ENCODE measurements at regions not wholly inside any gene's neighbourhood (a gene's known extent, or its start where the extent isn't known, plus 50 kb on each side); places are given as distances from the start of the nearest gene placed in this dataset.
"Not testable (repeated sequence)": the region's sequence is repeated elsewhere in the genome, so short reads cannot be mapped to it uniquely, and the experiment has no call there.

DNA sequence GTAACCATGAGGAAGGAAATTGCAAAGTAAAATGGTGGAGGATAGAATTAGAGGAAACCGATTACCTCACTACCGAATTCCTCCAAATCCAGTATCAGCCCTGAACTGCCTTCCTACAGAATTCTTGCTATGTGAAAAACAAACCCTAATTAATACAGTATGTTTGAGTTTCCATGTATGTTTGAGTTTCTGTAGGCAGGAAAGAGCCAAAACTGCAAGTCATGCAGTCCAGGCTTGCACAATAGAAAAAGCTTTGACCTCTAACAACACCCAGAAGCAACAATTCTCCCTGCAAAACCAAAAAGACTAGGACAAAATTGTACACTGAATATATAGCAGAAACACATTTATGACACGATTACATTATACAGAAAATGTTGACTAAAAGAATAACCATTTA is 614.8 kb downstream of the DIPK2A start:
- DNase-seq (ENCODE audit: low spot score), result no peak
- TF ChIP-seq, protein P1, sequence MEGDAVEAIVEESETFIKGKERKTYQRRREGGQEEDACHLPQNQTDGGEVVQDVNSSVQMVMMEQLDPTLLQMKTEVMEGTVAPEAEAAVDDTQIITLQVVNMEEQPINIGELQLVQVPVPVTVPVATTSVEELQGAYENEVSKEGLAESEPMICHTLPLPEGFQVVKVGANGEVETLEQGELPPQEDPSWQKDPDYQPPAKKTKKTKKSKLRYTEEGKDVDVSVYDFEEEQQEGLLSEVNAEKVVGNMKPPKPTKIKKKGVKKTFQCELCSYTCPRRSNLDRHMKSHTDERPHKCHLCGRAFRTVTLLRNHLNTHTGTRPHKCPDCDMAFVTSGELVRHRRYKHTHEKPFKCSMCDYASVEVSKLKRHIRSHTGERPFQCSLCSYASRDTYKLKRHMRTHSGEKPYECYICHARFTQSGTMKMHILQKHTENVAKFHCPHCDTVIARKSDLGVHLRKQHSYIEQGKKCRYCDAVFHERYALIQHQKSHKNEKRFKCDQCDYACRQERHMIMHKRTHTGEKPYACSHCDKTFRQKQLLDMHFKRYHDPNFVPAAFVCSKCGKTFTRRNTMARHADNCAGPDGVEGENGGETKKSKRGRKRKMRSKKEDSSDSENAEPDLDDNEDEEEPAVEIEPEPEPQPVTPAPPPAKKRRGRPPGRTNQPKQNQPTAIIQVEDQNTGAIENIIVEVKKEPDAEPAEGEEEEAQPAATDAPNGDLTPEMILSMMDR (IDR thresholded peaks at IDR 0.05; ENCODE audit: extremely low read depth, missing control alignments), result no peak

DNA sequence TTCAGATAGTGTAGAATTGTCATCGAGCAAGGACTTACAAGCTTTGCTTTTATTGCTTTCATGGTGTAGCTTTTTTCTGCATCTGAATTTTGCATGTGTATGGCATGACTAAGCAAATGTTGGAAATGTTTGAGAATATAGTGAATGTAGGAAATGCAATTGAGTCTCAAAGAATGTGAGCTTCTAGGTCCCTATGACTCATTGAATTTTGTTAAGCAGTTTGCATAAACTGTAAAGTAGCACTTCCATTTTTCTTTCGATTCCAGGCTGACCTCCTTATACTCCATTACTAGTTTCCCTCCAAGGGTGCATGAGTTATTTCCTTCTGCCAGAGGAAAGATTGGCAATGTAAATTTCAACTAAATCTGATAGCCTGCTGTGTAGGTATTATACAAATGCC is 619.2 kb downstream of the DIPK2A start:
- no peak for DNase-seq (ENCODE audit: low spot score)
- TF ChIP-seq, protein P1 (IDR thresholded peaks at IDR 0.05; ENCODE audit: extremely low read depth, missing control alignments), result no peak

DNA sequence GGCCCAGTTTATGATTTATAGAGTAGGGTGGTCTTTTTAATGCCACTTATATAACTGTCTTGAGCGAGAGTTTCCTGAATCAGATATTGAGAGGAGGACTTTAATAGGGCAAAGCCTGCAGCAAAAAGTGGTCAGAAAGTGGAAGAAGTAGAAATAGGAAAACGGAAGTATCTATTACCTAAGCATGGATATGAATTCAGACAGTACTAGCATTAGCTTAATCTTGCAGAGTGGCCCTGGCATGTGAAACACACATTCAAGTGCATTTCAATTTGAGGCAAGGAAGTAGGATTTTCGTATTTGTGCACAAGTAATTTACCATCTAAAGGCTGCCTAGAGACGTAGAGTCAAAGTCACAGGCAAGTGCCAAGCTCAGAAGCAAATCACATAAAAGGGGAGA is 622.3 kb downstream of the DIPK2A start:
- DNase-seq (ENCODE audit: low spot score), result no peak
- TF ChIP-seq, protein P1 (IDR thresholded peaks at IDR 0.05; ENCODE audit: extremely low read depth, missing control alignments), result no peak

DNA sequence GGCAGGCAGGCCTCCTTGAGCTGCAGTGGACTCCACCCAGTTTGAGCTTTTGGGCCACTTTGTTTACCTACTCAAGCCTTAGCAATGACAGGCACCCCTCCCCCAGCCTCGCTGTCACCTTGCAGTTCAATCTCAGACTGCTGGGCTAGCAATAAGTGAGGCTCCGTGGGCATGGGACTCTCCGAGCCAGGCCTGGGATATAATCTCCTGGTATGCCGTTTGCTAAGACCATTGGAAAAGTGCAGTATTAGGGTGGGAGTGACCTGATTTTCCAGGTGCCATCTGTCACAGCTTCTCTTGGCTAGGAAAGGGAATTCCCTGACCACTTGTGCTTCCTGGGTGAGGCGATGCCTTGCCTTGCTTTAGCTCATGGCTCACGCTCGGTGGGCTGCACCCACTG is 648.6 kb downstream of the DIPK2A start:
- DNase-seq (ENCODE audit: low spot score), result not testable (repeated sequence)

DNA sequence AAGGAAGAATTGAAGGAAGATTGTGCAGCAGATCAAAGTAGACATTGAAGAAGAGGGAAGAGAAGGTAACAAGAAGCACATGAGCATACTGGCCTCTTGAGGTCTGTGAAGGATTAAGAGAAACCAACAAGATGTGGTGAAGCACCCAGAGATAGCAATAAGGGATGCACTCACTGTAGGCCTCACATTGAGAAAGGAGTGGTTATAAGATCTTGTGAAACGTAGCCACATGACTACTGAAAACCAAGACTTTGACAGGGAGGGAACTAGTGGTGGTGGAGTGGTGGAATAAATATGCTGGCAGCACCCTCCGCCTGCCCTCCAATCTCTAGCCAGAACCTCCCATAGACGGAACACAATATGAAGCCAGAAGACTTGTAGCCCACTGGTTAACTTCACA is 651.2 kb downstream of the DIPK2A start:
- peak; percentile 8 for DNase-seq (ENCODE audit: low spot score)
- TF ChIP-seq, protein P1 (IDR thresholded peaks at IDR 0.05; ENCODE audit: extremely low read depth, missing control alignments), result no peak

DNA sequence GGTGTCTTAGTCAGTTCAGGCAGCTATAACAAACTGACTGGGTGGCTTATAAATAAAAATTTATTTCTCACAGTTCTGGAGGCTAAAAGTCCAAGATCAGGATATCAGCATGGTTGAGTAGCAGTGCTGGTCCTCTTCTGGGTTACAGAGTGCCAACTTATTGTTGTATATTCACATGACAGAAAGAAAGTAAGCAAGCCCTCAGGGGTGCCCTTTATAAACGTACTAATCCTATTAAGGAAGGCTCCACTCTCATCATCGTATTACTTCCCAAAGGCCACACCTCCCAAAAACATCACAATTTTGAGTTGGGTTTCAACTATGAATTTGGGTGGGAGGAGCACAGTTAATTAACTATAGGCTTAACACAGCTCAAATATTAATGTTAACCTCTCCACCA is 653.0 kb downstream of the DIPK2A start:
- TF ChIP-seq, protein P1 (IDR thresholded peaks at IDR 0.05; ENCODE audit: extremely low read depth, missing control alignments), result no peak

DNA sequence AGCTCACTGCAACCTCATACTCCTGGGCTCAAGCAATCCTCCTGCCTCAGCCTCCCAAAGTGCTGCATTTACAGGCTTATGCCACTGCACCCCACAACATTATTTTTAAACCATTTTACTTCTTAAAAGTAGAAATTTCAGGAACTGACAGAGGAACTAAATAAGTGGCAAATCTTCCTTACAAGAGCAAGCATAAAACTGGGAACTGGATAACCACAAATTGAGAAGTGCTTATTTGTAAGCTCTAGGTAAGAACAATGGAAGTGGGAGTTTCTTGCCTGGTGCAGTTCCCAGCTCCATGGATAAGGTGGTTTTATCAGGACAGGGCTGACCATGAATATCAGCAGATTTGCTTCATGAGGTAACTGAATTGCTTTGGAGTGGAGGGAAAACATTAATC is 655.2 kb downstream of the DIPK2A start:
- TF ChIP-seq, protein P1 (IDR thresholded peaks at IDR 0.05; ENCODE audit: extremely low read depth, missing control alignments), result no peak
- DNase-seq (ENCODE audit: low spot score), result no peak

More for the DNA sequence above, 653.0 kb downstream of the DIPK2A start:
- no peak for DNase-seq (ENCODE audit: low spot score)

DNA sequence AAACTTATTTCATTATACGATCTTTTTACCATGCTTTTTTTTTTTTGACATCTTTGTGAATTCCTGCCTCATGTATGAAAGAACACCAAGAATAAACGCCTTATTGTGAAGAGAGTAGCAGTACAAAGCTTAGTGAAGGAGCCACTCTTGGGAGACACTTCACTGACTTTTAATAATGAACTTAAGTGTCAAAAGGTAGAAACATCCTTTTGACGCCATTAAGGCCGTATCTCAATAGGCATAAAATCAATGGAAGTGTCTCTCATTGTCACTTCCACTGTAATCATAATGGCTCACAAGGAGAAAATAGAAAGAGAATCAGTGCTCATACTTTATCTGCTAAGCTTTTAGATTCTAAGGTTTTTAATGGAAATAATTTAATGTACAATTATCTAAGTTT is 657.8 kb downstream of the DIPK2A start:
- TF ChIP-seq, protein P1 (IDR thresholded peaks at IDR 0.05; ENCODE audit: extremely low read depth, missing control alignments), result no peak
- no peak for DNase-seq (ENCODE audit: low spot score)
